Parathyroid adenoma (tissue), 2 donors: ENCODE measurements at regions not wholly inside any gene's neighbourhood (a gene's known extent, or its start where the extent isn't known, plus 50 kb on each side); places are given as distances from the start of the nearest gene placed in this dataset.

Source experiments
- H2AFZ ChIP-seq: fragments of 300-600 bp; sonication (generic); one replicate; pipeline ENCODE4 v1.7.0; 2017; ENCODE audit warnings: antibody characterized with exemption, mild to moderate bottlenecking
- H3K27ac ChIP-seq: fragments of 300-600 bp; sonication (generic); one replicate; pipeline ENCODE4 v1.7.0; 2017
- H3K27me3 ChIP-seq: fragments of 300-600 bp; sonication (generic); one replicate; pipeline ENCODE4 v1.7.0; 2017; ENCODE audit warnings: low read length; ENCODE audit not compliant: control insufficient read depth, insufficient read depth
- H3K36me3 ChIP-seq: fragments of 300-600 bp; sonication (generic); one replicate; pipeline ENCODE4 v1.7.0; 2017; ENCODE audit warnings: low read length; ENCODE audit not compliant: control insufficient read depth, insufficient read depth
- H3K4me1 ChIP-seq: fragments of 300-600 bp; sonication (generic); one replicate; pipeline ENCODE4 v1.7.0; 2017; ENCODE audit warnings: control low read depth
- H3K4me2 ChIP-seq: fragments of 300-600 bp; sonication (generic); one replicate; pipeline ENCODE4 v1.7.0; 2017; ENCODE audit warnings: low read length
- H3K4me3 ChIP-seq: fragments of 300-600 bp; sonication (generic); one replicate; pipeline ENCODE4 v1.7.0; 2017; ENCODE audit warnings: low read depth, low read length
- H3K79me2 ChIP-seq: fragments of 300-600 bp; sonication (generic); one replicate; pipeline ENCODE4 v1.7.0; 2017; ENCODE audit warnings: control low read depth
- H3K9ac ChIP-seq: fragments of 300-600 bp; sonication (generic); one replicate; pipeline ENCODE4 v1.7.0; 2017; ENCODE audit warnings: mild to moderate bottlenecking
- H3K9me3 ChIP-seq: fragments of 300-600 bp; sonication (generic); one replicate; pipeline ENCODE4 v1.7.0; 2017; ENCODE audit warnings: low read length; ENCODE audit not compliant: control insufficient read depth
- TF ChIP-seq, protein P1 (sequence below): fragments of 300-600 bp; sonication (generic); IDR thresholded peaks from one replicate; pipeline ENCODE4 v1.7.0; 2017; ENCODE audit warnings: antibody characterized with exemption, mild to moderate bottlenecking
- donor health status: primary hyperparathyroidism.

DNA sequence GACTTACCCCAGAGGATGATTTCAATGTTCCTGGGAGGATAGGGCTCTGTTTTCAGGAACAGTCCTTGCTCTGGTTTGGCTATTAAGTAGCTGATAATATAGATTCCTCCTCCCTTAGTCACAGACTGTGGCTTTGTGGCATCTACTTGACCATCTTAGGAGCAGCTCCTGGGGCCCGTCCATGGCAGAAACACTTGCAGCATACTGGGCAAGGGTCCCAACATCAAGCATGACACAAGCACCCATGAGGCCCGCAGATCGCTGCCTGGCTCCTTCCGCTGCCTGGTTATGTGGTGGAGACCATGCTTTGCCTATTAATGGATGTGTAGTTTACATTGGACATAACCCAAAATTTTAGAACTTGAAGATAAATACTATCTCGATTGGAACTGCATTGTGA, 170.1 kb downstream of the ICE1 start:
- Histone ChIP-seq H2AFZ (no peak overlapping the region), H3K4me1 (no peaks in the 10 kb centered on the region), H3K27me3 (no peaks in the 10 kb centered on the region), H3K27ac (no peak overlapping the region), H3K4me2 (no peak overlapping the region), H3K9ac (no peak overlapping the region), H3K36me3 (no peaks in the 10 kb centered on the region), H3K4me3 (no peak overlapping the region), H3K79me2 (no peaks in the 10 kb centered on the region), H3K9me3 (no peaks in the 10 kb centered on the region)
- TF ChIP-seq, protein P1, sequence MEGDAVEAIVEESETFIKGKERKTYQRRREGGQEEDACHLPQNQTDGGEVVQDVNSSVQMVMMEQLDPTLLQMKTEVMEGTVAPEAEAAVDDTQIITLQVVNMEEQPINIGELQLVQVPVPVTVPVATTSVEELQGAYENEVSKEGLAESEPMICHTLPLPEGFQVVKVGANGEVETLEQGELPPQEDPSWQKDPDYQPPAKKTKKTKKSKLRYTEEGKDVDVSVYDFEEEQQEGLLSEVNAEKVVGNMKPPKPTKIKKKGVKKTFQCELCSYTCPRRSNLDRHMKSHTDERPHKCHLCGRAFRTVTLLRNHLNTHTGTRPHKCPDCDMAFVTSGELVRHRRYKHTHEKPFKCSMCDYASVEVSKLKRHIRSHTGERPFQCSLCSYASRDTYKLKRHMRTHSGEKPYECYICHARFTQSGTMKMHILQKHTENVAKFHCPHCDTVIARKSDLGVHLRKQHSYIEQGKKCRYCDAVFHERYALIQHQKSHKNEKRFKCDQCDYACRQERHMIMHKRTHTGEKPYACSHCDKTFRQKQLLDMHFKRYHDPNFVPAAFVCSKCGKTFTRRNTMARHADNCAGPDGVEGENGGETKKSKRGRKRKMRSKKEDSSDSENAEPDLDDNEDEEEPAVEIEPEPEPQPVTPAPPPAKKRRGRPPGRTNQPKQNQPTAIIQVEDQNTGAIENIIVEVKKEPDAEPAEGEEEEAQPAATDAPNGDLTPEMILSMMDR, result no peak

DNA sequence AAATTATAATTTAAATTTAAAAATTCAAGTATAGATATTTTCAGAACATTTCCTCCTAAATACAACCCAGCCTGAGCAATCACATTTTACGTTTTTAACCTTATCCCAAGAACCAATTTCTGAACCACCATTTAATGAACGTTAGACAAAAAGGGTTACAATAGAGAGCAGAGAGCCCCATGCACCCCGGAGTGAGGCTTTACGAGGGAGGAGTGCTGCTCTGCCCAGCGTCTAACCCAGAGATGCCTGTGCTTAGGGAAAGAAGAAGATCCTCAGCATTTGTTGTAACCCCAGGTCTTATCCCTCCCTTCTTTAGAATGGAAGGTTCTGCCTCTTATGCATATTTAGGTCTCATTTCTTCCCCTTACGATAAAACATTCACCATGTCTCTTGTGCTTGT, 169.1 kb downstream of the ICE1 start:
- H3K79me2 ChIP-seq, result no peaks in the 10 kb centered on the region
- no peak overlapping the region for H3K4me2 ChIP-seq
- no peaks in the 10 kb centered on the region for H3K36me3 ChIP-seq
- no peaks in the 10 kb centered on the region for H3K9me3 ChIP-seq
- H2AFZ ChIP-seq, result no peak overlapping the region
- no peak overlapping the region for H3K4me3 ChIP-seq
- H3K27me3 ChIP-seq, result no peaks in the 10 kb centered on the region
- H3K4me1 ChIP-seq, result no peaks in the 10 kb centered on the region
- TF ChIP-seq, protein P1, result no peak
- no peak overlapping the region for H3K27ac ChIP-seq
- H3K9ac ChIP-seq, result no peak overlapping the region

DNA sequence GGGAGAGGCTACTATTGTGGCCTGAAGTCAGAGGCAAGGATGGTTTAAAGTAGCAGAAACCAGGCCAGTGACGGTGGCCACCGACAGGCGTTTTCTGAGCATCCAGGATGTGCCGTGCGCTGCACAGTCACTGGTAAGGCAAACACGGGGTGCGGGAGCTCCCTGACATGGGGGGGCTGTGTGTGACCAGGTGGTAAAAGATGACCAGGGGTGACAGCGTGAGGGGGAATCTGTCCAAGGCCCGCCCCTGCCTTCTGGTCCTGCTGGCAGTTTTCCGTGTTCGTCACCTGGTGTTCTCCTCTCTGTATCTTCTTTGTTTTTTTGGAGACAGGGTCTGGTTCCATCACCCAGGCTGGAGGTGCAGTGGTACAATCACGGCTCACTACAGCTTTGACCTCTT, 167.4 kb downstream of the ICE1 start:
- Histone ChIP-seq H3K4me1 (no peaks in the 10 kb centered on the region), H3K27ac (no peak overlapping the region), H3K4me2 (no peak overlapping the region), H3K9me3 (no peaks in the 10 kb centered on the region), H3K36me3 (no peaks in the 10 kb centered on the region), H3K27me3 (no peaks in the 10 kb centered on the region), H3K79me2 (no peaks in the 10 kb centered on the region), H3K9ac (no peak overlapping the region), H3K4me3 (no peak overlapping the region), H2AFZ (no peak overlapping the region)
- TF ChIP-seq, protein P1, result no peak

DNA sequence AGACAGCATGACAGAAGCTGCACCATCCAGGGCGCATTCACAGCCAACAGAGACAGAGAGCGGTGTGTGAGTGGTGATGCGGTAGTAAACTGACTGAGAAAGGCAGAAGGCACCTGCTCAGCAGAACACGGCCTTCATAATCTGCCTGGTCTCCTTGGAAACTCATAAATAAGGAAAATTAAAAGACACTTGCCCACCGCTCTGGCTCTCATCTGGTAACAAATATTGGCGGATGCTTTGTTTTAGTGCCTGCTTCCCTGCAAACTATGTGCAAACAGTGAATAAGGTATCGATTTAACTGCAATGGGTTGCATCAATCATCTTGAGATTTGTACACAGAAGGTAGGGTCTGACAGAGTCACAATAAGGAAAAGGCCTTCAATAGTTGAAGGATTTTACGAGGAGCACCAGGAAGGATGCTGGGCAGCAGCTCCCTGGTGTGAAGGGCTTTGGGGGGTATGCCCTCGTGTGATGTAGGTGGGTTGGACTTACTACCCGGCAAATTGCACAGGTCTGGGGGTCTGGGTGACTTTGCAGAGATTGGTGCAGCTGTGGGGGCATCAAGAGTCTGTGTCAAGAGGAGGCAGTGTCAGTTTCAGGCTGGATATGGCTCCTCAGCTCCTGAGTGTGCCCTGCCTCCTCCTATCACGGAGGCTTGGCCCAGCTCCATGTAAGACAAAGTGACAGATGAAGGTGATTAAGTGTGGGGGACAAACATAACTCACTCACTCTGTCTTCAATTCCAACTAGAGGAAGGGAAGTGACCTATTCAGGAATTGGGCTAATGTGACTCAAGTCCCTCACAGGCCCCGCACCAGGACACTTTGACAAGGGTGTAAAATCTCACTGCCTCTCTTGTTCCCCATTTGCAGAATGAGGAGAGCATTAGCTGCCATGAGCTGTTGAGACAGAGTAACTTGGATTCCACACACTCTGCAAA, 166.7 kb downstream of the ICE1 start:
- Histone ChIP-seq H3K27ac (no peak overlapping the region), H2AFZ (no peak overlapping the region), H3K4me2 (no peak overlapping the region), H3K9me3 (no peaks in the 10 kb centered on the region), H3K9ac (no peak overlapping the region), H3K4me1 (no peaks in the 10 kb centered on the region), H3K36me3 (no peaks in the 10 kb centered on the region), H3K27me3 (no peaks in the 10 kb centered on the region), H3K4me3 (no peak overlapping the region), H3K79me2 (no peaks in the 10 kb centered on the region)
- TF ChIP-seq, protein P1, result no peak

DNA sequence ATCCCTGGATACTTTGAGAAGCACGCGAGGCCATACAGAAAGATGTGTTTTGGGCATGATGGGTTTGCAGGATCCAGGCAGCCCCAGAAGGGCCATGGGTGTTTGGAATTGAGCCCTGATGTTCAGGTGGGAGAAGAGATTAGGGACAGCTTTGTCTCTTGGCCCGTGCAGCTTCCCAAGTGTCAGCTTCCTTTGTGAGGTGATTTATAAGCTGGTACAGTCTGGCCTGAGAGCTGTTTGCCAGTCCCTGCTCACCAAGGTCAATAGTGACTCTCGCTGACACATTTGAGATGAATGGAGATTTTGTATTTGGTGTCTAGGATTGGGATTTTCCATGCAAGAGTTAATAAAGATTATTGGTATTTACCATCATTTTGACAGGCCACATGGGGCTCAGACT, 165.9 kb downstream of the ICE1 start:
- no peaks in the 10 kb centered on the region for H3K27me3 ChIP-seq
- no peak overlapping the region for H3K9ac ChIP-seq
- H3K36me3 ChIP-seq, result no peaks in the 10 kb centered on the region
- TF ChIP-seq, protein P1, result no peak
- H3K79me2 ChIP-seq, result no peaks in the 10 kb centered on the region
- no peaks in the 10 kb centered on the region for H3K9me3 ChIP-seq
- H3K4me2 ChIP-seq, result no peak overlapping the region
- no peak overlapping the region for H3K4me3 ChIP-seq
- no peak overlapping the region for H3K27ac ChIP-seq
- H3K4me1 ChIP-seq, result no peaks in the 10 kb centered on the region
- no peak overlapping the region for H2AFZ ChIP-seq
